HepG2 (cell line): ENCODE measurements at regions not wholly inside any gene's neighbourhood (a gene's known extent, or its start where the extent isn't known, plus 50 kb on each side); places are given as distances from the start of the nearest gene placed in this dataset.

Experiments used
- ATAC-seq: fragments of 200-7000 bp; cut with Tn5 transposase; 3 replicates; pipeline ENCODE4 v1.9.1; 2020; ENCODE audit warnings: mild to moderate bottlenecking, moderate library complexity
- BruUV-seq: library from RNA; stranded (reverse); fragments of 400-500 nt; replicated peaks from 2 replicates; lab custom pipeline; 2021; lab: Mats Ljungman, UMichigan
- CTCF ChIA-PET: fragments of 300-600 bp; formaldehyde crosslinking; extraction: SDS; loops from one replicate; lab custom pipeline; 2021; ENCODE audit warnings: low total read pairs, inconsistent platforms, low intra/inter-chr PET ratio; lab: Yijun Ruan, JAX
- POLR2A ChIA-PET: fragments of 350-600 bp; sonication (Branson Sonifier 250); formaldehyde crosslinking; loops from one replicate; lab custom pipeline; 2020; ENCODE audit warnings: antibody characterized with exemption, inconsistent platforms; lab: Yijun Ruan, JAX
- DNase-seq: peaks from one replicate; pipeline ENCODE4 v3.0.0-alpha.2; 2015; ENCODE audit warnings: low spot score
- FAIRE-seq: peaks from 3 replicates; lab custom pipeline; 2011; peaks lifted over from hg19 to GRCh38; lab: Jason Lieb, UNC
- H2AFZ ChIP-seq: one replicate; pipeline ENCODE4 v1.6.1; 2011; ENCODE audit warnings: low read length, inconsistent platforms
- H3K27ac ChIP-seq: fragments of 300-600 bp; 3 replicates; pipeline ENCODE4 v1.8.0; 2011; ENCODE audit warnings: mixed run types, mild to moderate bottlenecking, mixed read lengths, low read length, inconsistent platforms; ENCODE audit not compliant: insufficient read depth; ENCODE audit errors: extremely low read length
- H3K27me3 ChIP-seq, 2 experiments: fragments of 200-600 bp in 1 of 2; 2 replicates in 1 of 2; 3 replicates in 1 of 2; pipeline versions ENCODE4 v1.6.0 to v1.8.0; 2011; ENCODE audit warnings: low read length in 2 of 2, mild to moderate bottlenecking in 2 of 2, moderate library complexity in 2 of 2, inconsistent platforms in 1 of 2; ENCODE audit not compliant: insufficient read depth in 2 of 2, control insufficient read depth in 1 of 2
- H3K36me3 ChIP-seq, 2 experiments: fragments of 200-600 bp in 1 of 2; replicated peaks in 1 of 2; 2 replicates in 1 of 2; 3 replicates in 1 of 2; pipeline versions ENCODE4 v1.5.1 to v1.8.0; 2011; ENCODE audit warnings: low read length in 2 of 2, inconsistent platforms in 1 of 2; ENCODE audit not compliant: insufficient read depth in 2 of 2, control insufficient read depth in 1 of 2
- H3K4me1 ChIP-seq: 2 replicates; pipeline ENCODE4 v1.5.1; 2012; ENCODE audit warnings: low read length, inconsistent platforms; ENCODE audit not compliant: insufficient read depth
- H3K4me2 ChIP-seq: 2 replicates; pipeline ENCODE4 v1.6.0; 2011; ENCODE audit warnings: low read depth, low read length, inconsistent platforms
- H3K4me3 ChIP-seq, 3 experiments: fragments of 200-600 bp in 1 of 3; sonication (generic), shearing (Covaris generic) in 1 of 3; replicated peaks in 1 of 3; 2 replicates each; pipeline ENCODE4 v1.5.1; 2011 to 2016; ENCODE audit warnings: low read length in 3 of 3, inconsistent platforms in 2 of 3, low read depth in 2 of 3, mild to moderate bottlenecking in 2 of 3, control low read depth in 1 of 3, mixed read lengths in 1 of 3; ENCODE audit not compliant: insufficient read depth in 1 of 3
- H3K79me2 ChIP-seq: one replicate; pipeline ENCODE4 v1.6.1; 2011; ENCODE audit warnings: low read length, inconsistent platforms; ENCODE audit not compliant: insufficient read depth
- H3K9ac ChIP-seq: 2 replicates; pipeline ENCODE4 v1.6.0; 2011; ENCODE audit warnings: mild to moderate bottlenecking, low read depth, low read length, inconsistent platforms; ENCODE audit not compliant: insufficient read depth
- H3K9me3 ChIP-seq: 2 replicates; pipeline ENCODE4 v1.5.1; 2012; ENCODE audit warnings: mild to moderate bottlenecking, low read length
- H4K20me1 ChIP-seq: 2 replicates; pipeline ENCODE4 v1.6.0; 2011; ENCODE audit warnings: inconsistent platforms, mild to moderate bottlenecking, low read length, moderate library complexity; ENCODE audit not compliant: insufficient read depth
- ATAD3A ChIP-seq: sonication (generic); formaldehyde crosslinking; IDR thresholded peaks from 2 replicates; pipeline ENCODE4 v1.4.0; 2020; ENCODE audit warnings: missing genetic modification reagents
- BORCS8-MEF2B ChIP-seq: sonication (generic); formaldehyde crosslinking; IDR thresholded peaks from 2 replicates; pipeline ENCODE4 v1.8.0; 2022; ENCODE audit warnings: mild to moderate bottlenecking, missing genetic modification reagents
- HMGA1 ChIP-seq: sonication (generic); formaldehyde crosslinking; conservative IDR thresholded peaks from 2 replicates; pipeline ENCODE4 v1.4.0; 2020; ENCODE audit warnings: missing genetic modification reagents
- IRX3 ChIP-seq: sonication (generic); formaldehyde crosslinking; IDR thresholded peaks from 2 replicates; pipeline ENCODE4 v1.8.1; 2023; ENCODE audit warnings: mild to moderate bottlenecking, low read depth, missing genetic modification reagents, borderline replicate concordance
- MEF2D ChIP-seq: sonication (generic); formaldehyde crosslinking; IDR thresholded peaks from 2 replicates; pipeline ENCODE4 v1.5.1; 2020; ENCODE audit warnings: mild to moderate bottlenecking, missing genetic modification reagents
- NFKB2 ChIP-seq: sonication (generic); formaldehyde crosslinking; IDR thresholded peaks from 2 replicates; pipeline ENCODE4 v1.4.0; 2020; ENCODE audit warnings: missing genetic modification reagents, borderline replicate concordance
- SIX1 ChIP-seq: sonication (generic); formaldehyde crosslinking; IDR thresholded peaks from 2 replicates; pipeline ENCODE4 v1.4.0; 2020; ENCODE audit warnings: missing genetic modification reagents, borderline replicate concordance
- SMAD1 ChIP-seq: sonication (generic); formaldehyde crosslinking; IDR thresholded peaks from 2 replicates; pipeline ENCODE4 v1.4.0; 2020; ENCODE audit warnings: missing genetic modification reagents, low read depth, mild to moderate bottlenecking, borderline replicate concordance
- SRSF1 ChIP-seq: fragments of 200-400 bp; formaldehyde crosslinking; optimal IDR thresholded peaks from 2 replicates; pipeline ENCODE3; 2017; ENCODE audit warnings: mild to moderate bottlenecking, low read depth, low read length, moderate library complexity
- ZFAT ChIP-seq: sonication (generic); formaldehyde crosslinking; conservative IDR thresholded peaks from 2 replicates; pipeline ENCODE4 v1.8.1; 2023; ENCODE audit warnings: missing genetic modification reagents, inconsistent platforms
- ZNF441 ChIP-seq: sonication (generic); formaldehyde crosslinking; IDR thresholded peaks from 2 replicates; pipeline ENCODE4 v1.7.0; 2021; ENCODE audit warnings: missing genetic modification reagents, borderline replicate concordance
- ZNF557 ChIP-seq: sonication (generic); formaldehyde crosslinking; IDR thresholded peaks from 2 replicates; pipeline ENCODE4 v1.4.0; 2020; ENCODE audit warnings: missing genetic modification reagents
- ZNF615 ChIP-seq: sonication (generic); formaldehyde crosslinking; IDR thresholded peaks from 2 replicates; pipeline ENCODE4 v1.5.0; 2020; ENCODE audit warnings: mild to moderate bottlenecking, missing genetic modification reagents, borderline replicate concordance
- ZNF713 ChIP-seq: sonication (generic); formaldehyde crosslinking; IDR thresholded peaks from 2 replicates; pipeline ENCODE4 v1.4.0; 2020; ENCODE audit warnings: mild to moderate bottlenecking, missing genetic modification reagents
- ZSCAN31 ChIP-seq: sonication (generic); formaldehyde crosslinking; IDR thresholded peaks from 2 replicates; pipeline ENCODE4 v1.5.0; 2020; ENCODE audit warnings: low read depth, mild to moderate bottlenecking, missing genetic modification reagents
- WGBS: methylation state at CpG from one replicate; pipeline ENCODE4 v1.1.6; 2017; ENCODE audit warnings: low lambda C conversion rate; 5-methylcytosine and 5-hydroxymethylcytosine counted together
- in situ Hi-C: cut with HindIII; loops from 2 replicates; pipeline ENCODE4 v1.10.0; 2017; ENCODE audit warnings: low pct_unique_long_range_greater_than_20kb; ENCODE audit not compliant: extremely low pct_ligation_motif_present
- intact Hi-C: fragments of 100-400 bp; cut with micrococcal nuclease; formaldehyde crosslinking; loops from one replicate; pipeline ENCODE4 v1.10.0; 2022; ENCODE audit not compliant: unreplicated experiment
- TF ChIP-seq, protein P1 (sequence below): sonication (generic); formaldehyde crosslinking; IDR thresholded peaks from 2 replicates; pipeline ENCODE4 v1.4.0; 2020; ENCODE audit warnings: missing genetic modification reagents, borderline replicate concordance

DNA sequence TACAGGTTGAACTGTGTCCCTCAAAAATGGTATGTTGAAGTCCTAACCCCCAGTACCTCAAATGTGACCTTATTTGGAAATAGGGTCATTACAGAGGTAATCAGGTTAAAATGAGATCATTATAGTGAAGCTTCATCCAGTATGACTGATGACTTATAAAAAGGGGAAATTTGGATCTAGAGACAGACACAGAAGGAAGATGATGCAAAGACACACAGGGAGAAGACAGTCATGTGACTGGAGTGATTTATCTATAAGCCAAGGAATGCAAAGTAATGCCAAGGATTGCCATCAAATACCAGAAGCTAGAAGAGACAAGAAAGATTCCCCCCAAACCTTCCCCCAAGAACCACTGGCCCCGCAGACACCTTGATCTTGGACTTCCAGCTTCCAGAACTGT lies 155.2 kb downstream of the RBMX2 start:
- no peaks in the 10 kb centered on the region for H3K27me3 ChIP-seq
- no peaks in the 10 kb centered on the region for H3K36me3 ChIP-seq
- FAIRE-seq (no peak), DNase-seq (no peak), ATAC-seq (no peak)
- no peak overlapping the region for H3K27ac ChIP-seq
- H3K4me1 ChIP-seq: no peaks in the 10 kb centered on the region
- TF ChIP-seq SRSF1 (no peak), ZNF713 (no peak), MEF2D (CRISPR knock-in tag) (no peak), ATAD3A (no peak), ZSCAN31 (CRISPR knock-in tag) (no peak), BORCS8-MEF2B (CRISPR knock-in tag) (no peak), ZFAT (CRISPR knock-in tag) (no peak), NFKB2 (CRISPR knock-in tag) (no peak), ZNF441 (CRISPR knock-in tag) (no peak), IRX3 (CRISPR knock-in tag) (no peak), ZNF557 (CRISPR knock-in tag) (no peak), ZNF615 (CRISPR knock-in tag) (no peak), SMAD1 (CRISPR knock-in tag) (no peak), SIX1 (CRISPR knock-in tag) (no peak), HMGA1 (no peak)
- TF ChIP-seq, protein P1, sequence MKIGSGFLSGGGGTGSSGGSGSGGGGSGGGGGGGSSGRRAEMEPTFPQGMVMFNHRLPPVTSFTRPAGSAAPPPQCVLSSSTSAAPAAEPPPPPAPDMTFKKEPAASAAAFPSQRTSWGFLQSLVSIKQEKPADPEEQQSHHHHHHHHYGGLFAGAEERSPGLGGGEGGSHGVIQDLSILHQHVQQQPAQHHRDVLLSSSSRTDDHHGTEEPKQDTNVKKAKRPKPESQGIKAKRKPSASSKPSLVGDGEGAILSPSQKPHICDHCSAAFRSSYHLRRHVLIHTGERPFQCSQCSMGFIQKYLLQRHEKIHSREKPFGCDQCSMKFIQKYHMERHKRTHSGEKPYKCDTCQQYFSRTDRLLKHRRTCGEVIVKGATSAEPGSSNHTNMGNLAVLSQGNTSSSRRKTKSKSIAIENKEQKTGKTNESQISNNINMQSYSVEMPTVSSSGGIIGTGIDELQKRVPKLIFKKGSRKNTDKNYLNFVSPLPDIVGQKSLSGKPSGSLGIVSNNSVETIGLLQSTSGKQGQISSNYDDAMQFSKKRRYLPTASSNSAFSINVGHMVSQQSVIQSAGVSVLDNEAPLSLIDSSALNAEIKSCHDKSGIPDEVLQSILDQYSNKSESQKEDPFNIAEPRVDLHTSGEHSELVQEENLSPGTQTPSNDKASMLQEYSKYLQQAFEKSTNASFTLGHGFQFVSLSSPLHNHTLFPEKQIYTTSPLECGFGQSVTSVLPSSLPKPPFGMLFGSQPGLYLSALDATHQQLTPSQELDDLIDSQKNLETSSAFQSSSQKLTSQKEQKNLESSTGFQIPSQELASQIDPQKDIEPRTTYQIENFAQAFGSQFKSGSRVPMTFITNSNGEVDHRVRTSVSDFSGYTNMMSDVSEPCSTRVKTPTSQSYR (CRISPR knock-in tag): no peak
- ChIA-PET CTCF (no interaction called here), POLR2A (no interaction called here)
- no peak overlapping the region for H3K4me2 ChIP-seq
- H3K9ac ChIP-seq: no peak overlapping the region
- BruUV-seq: no TSS peak
- intact Hi-C loops: no loop called here
- no peaks in the 10 kb centered on the region for H3K9me3 ChIP-seq
- in situ Hi-C loops: no loop called here
- no peaks in the 10 kb centered on the region for H4K20me1 ChIP-seq
- H3K79me2 ChIP-seq: no peaks in the 10 kb centered on the region
- H2AFZ ChIP-seq: no peak overlapping the region
- no peak overlapping the region for H3K4me3 ChIP-seq
- 14% methylated on average over 1 of the region's 1 CpG for WGBS
